Kidney (tissue), 13 donors: ENCODE measurements at regions not wholly inside any gene's neighbourhood (a gene's known extent, or its start where the extent isn't known, plus 50 kb on each side); places are given as distances from the start of the nearest gene placed in this dataset.

Experiments used
- DNase-seq, 5 donors: peaks; one replicate each; pipeline ENCODE4 v3.0.0-alpha.2; 2013 to 2020
- FAIRE-seq: peaks from 2 replicates; lab custom pipeline; 2012; peaks lifted over from hg19 to GRCh38; lab: Jason Lieb, UNC
- H3K27ac ChIP-seq, 2 donors: one replicate each; pipeline ENCODE4 v1.7.0; 2013; ENCODE audit warnings: low read depth in 2 of 2, low read length in 2 of 2, inconsistent platforms in 1 of 2
- H3K27me3 ChIP-seq: one replicate; pipeline ENCODE4 v1.7.1; 2013; ENCODE audit warnings: low read length, inconsistent platforms; ENCODE audit not compliant: control insufficient read depth, insufficient read depth
- H3K36me3 ChIP-seq, 3 donors: one replicate each; pipeline versions ENCODE4 v1.7.0 to v1.7.1; 2013; ENCODE audit warnings: low read length in 3 of 3, control low read depth in 1 of 3, inconsistent platforms in 1 of 3; ENCODE audit not compliant: insufficient read depth in 3 of 3, control insufficient read depth in 2 of 3
- H3K4me1 ChIP-seq, 3 donors: one replicate each; pipeline versions ENCODE4 v1.7.0 to v1.7.1; 2013; ENCODE audit warnings: low read length in 3 of 3, inconsistent platforms in 1 of 3, low read depth in 1 of 3; ENCODE audit not compliant: control insufficient read depth in 2 of 3, insufficient read depth in 2 of 3
- H3K4me3 ChIP-seq, 3 donors: one replicate each; pipeline versions ENCODE4 v1.7.0 to v1.8.1; 2013; ENCODE audit warnings: low read length in 3 of 3, control low read depth in 1 of 3, inconsistent platforms in 1 of 3
- H3K9ac ChIP-seq, 3 donors: one replicate each; pipeline versions ENCODE4 v1.7.0 to v1.7.1; 2013; ENCODE audit warnings: low read length in 3 of 3, control low read depth in 1 of 3, inconsistent platforms in 1 of 3
- H3K9me3 ChIP-seq, 3 donors: one replicate each; pipeline versions ENCODE4 v1.7.0 to v1.7.1; 2013; ENCODE audit warnings: low read length in 3 of 3, control low read depth in 1 of 3, inconsistent platforms in 1 of 3; ENCODE audit not compliant: control insufficient read depth in 2 of 3, insufficient read depth in 1 of 3
- intact Hi-C: fragments of 100-400 bp; cut with DNase I; formaldehyde crosslinking; loops from one replicate; pipeline ENCODE4 v1.11.1; 2022
- TF ChIP-seq, protein P1 (sequence below): IDR thresholded peaks from 3 replicates; pipeline ENCODE4 v1.5.1; 2012; ENCODE audit warnings: mild to moderate bottlenecking, moderate library complexity, borderline replicate concordance; ENCODE audit not compliant: insufficient read depth; ENCODE audit errors: extremely low read depth
- donor health status: control.
- donor health status: control.
- donor health status: control.
- donor health status: control.
- donor health status: control.
- donor health status: DM: yes; HTN: yes; CAD: no.
- donor health status: Normal renal cell carcinoma (clear cell type).

- no peaks in the 10 kb centered on the region for H3K27me3 ChIP-seq
- H3K9me3 ChIP-seq, result no peaks in the 10 kb centered on the region
- TF ChIP-seq, protein P1, sequence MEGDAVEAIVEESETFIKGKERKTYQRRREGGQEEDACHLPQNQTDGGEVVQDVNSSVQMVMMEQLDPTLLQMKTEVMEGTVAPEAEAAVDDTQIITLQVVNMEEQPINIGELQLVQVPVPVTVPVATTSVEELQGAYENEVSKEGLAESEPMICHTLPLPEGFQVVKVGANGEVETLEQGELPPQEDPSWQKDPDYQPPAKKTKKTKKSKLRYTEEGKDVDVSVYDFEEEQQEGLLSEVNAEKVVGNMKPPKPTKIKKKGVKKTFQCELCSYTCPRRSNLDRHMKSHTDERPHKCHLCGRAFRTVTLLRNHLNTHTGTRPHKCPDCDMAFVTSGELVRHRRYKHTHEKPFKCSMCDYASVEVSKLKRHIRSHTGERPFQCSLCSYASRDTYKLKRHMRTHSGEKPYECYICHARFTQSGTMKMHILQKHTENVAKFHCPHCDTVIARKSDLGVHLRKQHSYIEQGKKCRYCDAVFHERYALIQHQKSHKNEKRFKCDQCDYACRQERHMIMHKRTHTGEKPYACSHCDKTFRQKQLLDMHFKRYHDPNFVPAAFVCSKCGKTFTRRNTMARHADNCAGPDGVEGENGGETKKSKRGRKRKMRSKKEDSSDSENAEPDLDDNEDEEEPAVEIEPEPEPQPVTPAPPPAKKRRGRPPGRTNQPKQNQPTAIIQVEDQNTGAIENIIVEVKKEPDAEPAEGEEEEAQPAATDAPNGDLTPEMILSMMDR, result no peak
- H3K27ac ChIP-seq, result no peak overlapping the region
- no peaks in the 10 kb centered on the region for H3K36me3 ChIP-seq
- peaks cover 0 to 2% (median 0%) of the 10 kb centered on the region in 3 donors for H3K4me1 ChIP-seq
- no peak overlapping the region for H3K9ac ChIP-seq
- no peak for FAIRE-seq
- DNase-seq, result no peak
- no peak overlapping the region for H3K4me3 ChIP-seq
- intact Hi-C loops, result no loop called here
These were observed 56.8 kb downstream of the PPP1R3C start for GRCh38 chr10:91576096-91576545.

DNA sequence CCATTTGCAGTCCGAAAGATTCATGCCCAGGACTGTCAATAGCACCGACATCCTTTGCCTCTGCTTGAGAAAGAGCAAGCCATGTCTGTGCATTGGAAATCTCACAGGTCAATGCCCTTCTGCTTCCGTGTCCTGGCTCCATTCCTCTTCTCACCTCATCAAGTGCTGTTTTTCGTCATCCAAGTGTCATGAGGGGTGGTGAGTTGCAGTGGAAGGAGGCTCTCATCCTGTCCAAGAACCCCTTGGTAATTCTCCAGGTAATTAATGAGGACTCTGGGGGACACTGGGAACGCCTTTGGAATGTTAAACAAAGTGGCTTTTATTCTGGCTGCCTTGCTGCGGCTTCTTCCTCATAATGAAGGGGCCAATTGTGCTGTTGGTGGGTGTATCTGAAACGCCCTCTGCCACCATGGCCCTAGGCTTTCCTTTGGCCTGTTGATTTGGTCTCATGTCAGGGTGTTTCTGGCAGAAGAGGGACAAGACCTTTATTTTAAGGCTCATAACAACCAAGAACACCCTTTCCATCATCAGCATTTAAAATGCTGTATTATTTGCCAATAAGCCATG lies 57.7 kb downstream of the PPP1R3C start:
- intact Hi-C loops, result no loop called here
- FAIRE-seq (no peak), DNase-seq (no peak)
- H3K9me3 ChIP-seq, result no peaks in the 10 kb centered on the region
- H3K4me3 ChIP-seq, result no peak overlapping the region
- TF ChIP-seq, protein P1, result no peak
- no peak overlapping the region for H3K27ac ChIP-seq
- H3K9ac ChIP-seq, result no peak overlapping the region
- H3K4me1 ChIP-seq, result peaks cover 0 to 2% (median 0%) of the 10 kb centered on the region in 3 donors
- no peaks in the 10 kb centered on the region for H3K27me3 ChIP-seq
- H3K36me3 ChIP-seq, result no peaks in the 10 kb centered on the region

DNA sequence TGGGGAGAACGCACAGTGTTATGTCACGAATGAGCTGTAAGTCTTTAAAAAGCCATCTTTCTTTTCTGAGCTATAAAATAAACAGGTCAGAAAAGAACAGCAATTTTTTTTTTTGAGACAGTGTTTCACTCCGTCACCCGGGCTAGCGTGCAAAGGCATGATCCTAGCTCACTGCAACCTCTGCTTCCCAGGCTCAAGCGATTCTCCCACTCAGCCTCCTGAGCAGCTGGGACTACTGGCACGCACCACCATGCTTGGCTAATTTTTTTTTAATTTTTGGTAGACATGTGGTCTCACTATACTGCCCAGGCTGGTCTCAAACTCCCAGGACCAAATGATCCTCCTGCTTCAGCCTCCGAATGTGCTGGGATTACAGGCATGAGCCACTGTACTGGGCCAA lies 58.6 kb downstream of the PPP1R3C start:
- FAIRE-seq (no peak), DNase-seq (no peak)
- TF ChIP-seq, protein P1, result no peak
- Histone ChIP-seq H3K36me3 (no peaks in the 10 kb centered on the region), H3K4me1 (peaks cover 0 to 2% (median 0%) of the 10 kb centered on the region in 3 donors), H3K27ac (no peak overlapping the region), H3K9me3 (no peaks in the 10 kb centered on the region), H3K27me3 (no peaks in the 10 kb centered on the region), H3K9ac (no peak overlapping the region), H3K4me3 (no peak overlapping the region)
- intact Hi-C loops, result no loop called here

DNA sequence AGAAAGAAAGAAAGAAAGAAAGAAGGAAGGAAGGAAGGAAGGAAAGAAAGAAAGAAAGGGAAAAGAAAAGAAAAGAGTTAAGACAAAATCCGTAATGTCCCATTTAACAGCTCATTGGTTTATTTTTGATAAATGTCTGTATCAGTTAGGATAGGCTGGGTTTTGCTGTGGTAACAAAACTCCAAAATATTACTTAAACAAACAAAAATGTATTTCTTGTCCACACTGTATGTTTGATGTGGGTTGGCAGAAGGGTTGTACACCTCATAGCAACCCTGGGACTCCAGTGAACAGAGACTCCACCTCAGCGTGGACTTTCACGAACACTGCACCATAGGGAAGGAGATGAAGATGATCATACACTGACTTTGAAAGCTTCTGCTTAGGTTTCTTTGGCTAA lies 59.6 kb downstream of the PPP1R3C start:
- intact Hi-C loops, result no loop called here
- TF ChIP-seq, protein P1, result no peak
- H3K27ac ChIP-seq, result no peak overlapping the region
- H3K4me1 ChIP-seq, result peaks cover 0 to 2% (median 0%) of the 10 kb centered on the region in 3 donors
- no peaks in the 10 kb centered on the region for H3K9me3 ChIP-seq
- H3K9ac ChIP-seq, result no peak overlapping the region
- no peaks in the 10 kb centered on the region for H3K27me3 ChIP-seq
- no peaks in the 10 kb centered on the region for H3K36me3 ChIP-seq
- H3K4me3 ChIP-seq, result no peak overlapping the region
- DNase-seq, result no peak
- no peak for FAIRE-seq
